ENCODE measurements at regions not wholly inside any gene's neighbourhood (a gene's known extent, or its start where the extent isn't known, plus 50 kb on each side); places are given as distances from the start of the nearest gene placed in this dataset.

DNA sequence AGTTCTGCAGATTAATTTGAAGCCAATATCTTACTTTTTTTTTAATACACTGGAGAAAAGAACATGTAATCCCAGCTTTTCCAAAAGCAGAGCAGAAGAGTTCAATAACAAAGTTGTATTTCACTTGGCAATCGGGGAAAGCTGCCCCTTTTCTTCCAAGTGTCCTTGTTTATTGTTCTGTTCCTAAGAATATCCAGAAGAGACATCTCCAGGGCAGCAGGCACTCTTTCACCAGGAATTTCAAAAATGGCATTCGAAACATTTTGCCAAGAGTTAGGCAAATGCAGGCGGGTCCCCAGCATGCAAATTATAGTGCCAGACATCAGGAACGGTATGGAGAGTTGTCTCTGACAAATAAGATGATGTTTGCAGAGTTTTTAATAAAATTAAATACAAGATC, 494.5 kb downstream of the BCOR start:
- Histone ChIP-seq H3K27me3 (ENCODE audit: control insufficient read depth, insufficient read depth, low read length) (no peaks in the 10 kb centered on the region; the same call in 1 of the 2 replicates), H3K4me1 (ENCODE audit: control insufficient read depth, insufficient read depth, low read length) (no peaks in the 10 kb centered on the region), H3K4me3 (ENCODE audit: low read depth, low read length) (no peak overlapping the region), H3K27ac (ENCODE audit: low read depth, low read length) (no peak overlapping the region), H3K9ac (ENCODE audit: low read depth, low read length) (no peak overlapping the region), H3K9me3 (ENCODE audit: control insufficient read depth, insufficient read depth, low read length) (peaks cover 6% of the 10 kb centered on the region), H3K36me3 (ENCODE audit: control insufficient read depth, insufficient read depth, low read length) (no peaks in the 10 kb centered on the region)

DNA sequence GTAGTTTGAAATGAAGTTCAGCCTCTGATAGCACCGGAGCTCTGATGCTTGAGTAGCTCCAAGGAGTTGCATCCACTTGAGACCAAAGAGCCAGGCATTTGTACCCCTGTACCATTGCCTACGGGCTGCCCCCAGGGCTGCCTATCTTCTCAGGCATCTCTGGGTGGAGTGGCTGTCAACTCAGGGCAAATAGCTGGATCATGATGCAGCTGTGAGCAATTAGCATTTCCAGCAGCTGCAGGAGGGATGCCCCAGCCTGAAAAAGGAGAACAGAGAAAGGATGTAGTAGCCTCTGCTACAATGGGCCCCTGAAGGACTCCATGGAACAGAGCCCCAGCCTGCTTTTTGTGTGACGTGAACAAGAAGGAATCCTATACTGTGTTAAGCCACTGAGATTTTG, 492.6 kb downstream of the BCOR start:
- no peaks in the 10 kb centered on the region for H3K4me1 ChIP-seq (ENCODE audit: control insufficient read depth, insufficient read depth, low read length)
- no peaks in the 10 kb centered on the region for H3K36me3 ChIP-seq (ENCODE audit: control insufficient read depth, insufficient read depth, low read length)
- no peak overlapping the region for H3K27ac ChIP-seq (ENCODE audit: low read depth, low read length)
- H3K9ac ChIP-seq (ENCODE audit: low read depth, low read length), result no peak overlapping the region
- H3K9me3 ChIP-seq (ENCODE audit: control insufficient read depth, insufficient read depth, low read length), result peaks cover 6% of the 10 kb centered on the region
- H3K4me3 ChIP-seq (ENCODE audit: low read depth, low read length), result no peak overlapping the region
- no peaks in the 10 kb centered on the region; the same call in 1 of the 2 replicates for H3K27me3 ChIP-seq (ENCODE audit: control insufficient read depth, insufficient read depth, low read length)

DNA sequence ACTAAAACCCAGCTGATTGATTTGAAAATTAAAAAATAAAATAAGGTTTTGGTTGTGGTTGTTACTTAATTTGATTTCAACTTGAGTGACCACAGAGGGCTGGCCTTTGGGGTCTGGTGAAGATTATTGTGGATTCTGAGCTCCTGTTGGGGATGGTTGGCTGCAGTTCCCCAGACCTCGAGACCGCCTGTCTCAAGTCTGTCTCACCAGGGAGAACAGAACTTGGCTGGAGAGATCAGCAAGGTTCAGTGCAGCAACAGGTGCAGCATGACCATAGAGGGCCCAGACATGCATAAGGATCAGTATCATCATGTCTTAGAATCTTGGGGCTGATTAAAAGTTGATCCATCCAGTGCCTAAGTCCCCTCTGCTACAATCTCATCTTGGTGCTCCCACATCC, 491.9 kb downstream of the BCOR start:
- Histone ChIP-seq H3K4me3 (ENCODE audit: low read depth, low read length) (no peak overlapping the region), H3K9me3 (ENCODE audit: control insufficient read depth, insufficient read depth, low read length) (peaks cover 6% of the 10 kb centered on the region), H3K27ac (ENCODE audit: low read depth, low read length) (no peak overlapping the region), H3K36me3 (ENCODE audit: control insufficient read depth, insufficient read depth, low read length) (no peaks in the 10 kb centered on the region), H3K4me1 (ENCODE audit: control insufficient read depth, insufficient read depth, low read length) (no peaks in the 10 kb centered on the region), H3K27me3 (ENCODE audit: control insufficient read depth, insufficient read depth, low read length) (no peaks in the 10 kb centered on the region; the same call in 1 of the 2 replicates), H3K9ac (ENCODE audit: low read depth, low read length) (no peak overlapping the region)

DNA sequence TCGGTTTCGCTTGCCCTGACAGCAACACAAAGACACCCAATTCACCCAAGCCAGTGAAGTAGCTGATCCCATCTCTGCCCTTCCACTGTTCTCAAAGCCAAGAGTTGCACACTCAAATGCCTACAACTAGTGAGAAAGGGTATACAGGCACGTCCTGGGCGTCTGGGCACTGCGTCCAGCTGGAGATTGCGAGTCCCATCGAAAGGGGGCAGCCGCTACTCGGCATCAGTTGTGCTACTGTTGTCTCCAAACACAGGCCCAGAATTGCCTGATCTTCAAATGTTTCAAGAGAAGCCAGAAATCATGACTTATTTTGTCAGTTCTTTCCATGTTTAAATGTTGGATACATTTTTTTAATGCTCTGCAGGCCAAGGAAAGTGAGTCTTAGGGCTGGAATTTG, 487.8 kb downstream of the BCOR start:
- Histone ChIP-seq H3K4me1 (ENCODE audit: control insufficient read depth, insufficient read depth, low read length) (peaks cover 7% of the 10 kb centered on the region; the same call in 1 of the 2 replicates), H3K9me3 (ENCODE audit: control insufficient read depth, insufficient read depth, low read length) (peaks cover 6% of the 10 kb centered on the region), H3K9ac (ENCODE audit: low read depth, low read length) (no peak overlapping the region), H3K4me3 (ENCODE audit: low read depth, low read length) (no peak overlapping the region), H3K36me3 (ENCODE audit: control insufficient read depth, insufficient read depth, low read length) (no peaks in the 10 kb centered on the region), H3K27me3 (ENCODE audit: control insufficient read depth, insufficient read depth, low read length) (0 out of 2 replicates have a peak, but pooled peaks cover 4% of the 10 kb centered on the region), H3K27ac (ENCODE audit: low read depth, low read length) (no peak overlapping the region)

DNA sequence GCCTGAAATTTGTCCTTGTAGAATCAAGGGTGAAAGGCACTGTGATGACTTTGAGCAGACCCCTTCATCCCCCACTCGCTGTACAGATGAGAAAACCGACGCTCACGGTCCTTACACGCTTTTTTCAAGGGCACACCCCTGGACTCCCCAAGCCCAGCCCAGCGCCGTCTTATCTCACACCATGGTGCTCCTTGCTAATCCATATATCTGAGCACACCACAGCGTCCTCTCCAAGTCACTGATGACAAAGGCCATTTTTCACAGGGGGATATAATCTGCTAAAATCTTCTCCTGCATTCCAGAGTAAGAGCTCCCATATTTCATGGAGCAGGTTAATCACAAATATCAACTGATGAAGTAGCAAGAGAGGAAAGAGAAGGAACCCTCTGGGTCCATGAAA, 486.3 kb downstream of the BCOR start:
- H3K9ac ChIP-seq (ENCODE audit: low read depth, low read length), result no peak overlapping the region
- H3K27me3 ChIP-seq (ENCODE audit: control insufficient read depth, insufficient read depth, low read length), result 0 out of 2 replicates have a peak, but pooled peaks cover 4% of the 10 kb centered on the region
- H3K27ac ChIP-seq (ENCODE audit: low read depth, low read length), result no peak overlapping the region
- H3K9me3 ChIP-seq (ENCODE audit: control insufficient read depth, insufficient read depth, low read length), result peaks cover 6% of the 10 kb centered on the region
- H3K4me3 ChIP-seq (ENCODE audit: low read depth, low read length), result no peak overlapping the region
- H3K36me3 ChIP-seq (ENCODE audit: control insufficient read depth, insufficient read depth, low read length), result no peaks in the 10 kb centered on the region
- peaks cover 8% of the 10 kb centered on the region; the same call in 1 of the 2 replicates for H3K4me1 ChIP-seq (ENCODE audit: control insufficient read depth, insufficient read depth, low read length)

DNA sequence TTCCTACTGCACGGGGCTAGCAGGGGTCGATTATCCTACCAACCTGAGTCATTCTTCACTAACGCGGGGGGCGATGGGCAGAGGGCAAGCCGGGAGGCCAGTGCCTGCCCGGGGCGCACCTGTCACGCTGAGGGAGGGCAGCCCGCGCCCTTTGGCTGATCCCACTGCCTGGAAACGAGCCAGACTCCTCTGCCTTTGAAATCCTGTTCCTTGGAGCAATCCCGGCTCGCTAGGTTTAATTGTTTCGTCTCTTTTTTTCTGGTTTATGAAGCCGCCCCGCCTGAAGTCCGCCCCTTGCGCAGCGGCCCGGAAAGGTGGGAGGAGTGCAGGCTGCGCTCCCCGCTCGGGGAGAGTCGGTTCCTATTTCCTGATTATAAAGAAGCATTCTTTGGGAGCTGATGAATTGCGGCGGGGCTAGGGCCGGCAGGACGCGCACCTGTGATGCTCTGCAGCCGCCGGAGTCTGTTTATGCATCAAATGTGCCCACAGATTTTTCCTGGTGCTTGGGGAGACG, 484.2 kb downstream of the BCOR start:
- Histone ChIP-seq H3K4me3 (ENCODE audit: low read depth, low read length) (peak overlapping the region; percentile 60), H3K36me3 (ENCODE audit: control insufficient read depth, insufficient read depth, low read length) (no peaks in the 10 kb centered on the region), H3K27ac (ENCODE audit: low read depth, low read length) (peak overlapping the region; percentile 71), H3K27me3 (ENCODE audit: control insufficient read depth, insufficient read depth, low read length) (0 out of 2 replicates have a peak, but pooled peaks cover 4% of the 10 kb centered on the region), H3K9ac (ENCODE audit: low read depth, low read length) (peak overlapping the region; percentile 57), H3K4me1 (ENCODE audit: control insufficient read depth, insufficient read depth, low read length) (peaks cover 8% of the 10 kb centered on the region; the same call in 1 of the 2 replicates), H3K9me3 (ENCODE audit: control insufficient read depth, insufficient read depth, low read length) (0 out of 2 replicates have a peak, but pooled peaks cover 3% of the 10 kb centered on the region)

DNA sequence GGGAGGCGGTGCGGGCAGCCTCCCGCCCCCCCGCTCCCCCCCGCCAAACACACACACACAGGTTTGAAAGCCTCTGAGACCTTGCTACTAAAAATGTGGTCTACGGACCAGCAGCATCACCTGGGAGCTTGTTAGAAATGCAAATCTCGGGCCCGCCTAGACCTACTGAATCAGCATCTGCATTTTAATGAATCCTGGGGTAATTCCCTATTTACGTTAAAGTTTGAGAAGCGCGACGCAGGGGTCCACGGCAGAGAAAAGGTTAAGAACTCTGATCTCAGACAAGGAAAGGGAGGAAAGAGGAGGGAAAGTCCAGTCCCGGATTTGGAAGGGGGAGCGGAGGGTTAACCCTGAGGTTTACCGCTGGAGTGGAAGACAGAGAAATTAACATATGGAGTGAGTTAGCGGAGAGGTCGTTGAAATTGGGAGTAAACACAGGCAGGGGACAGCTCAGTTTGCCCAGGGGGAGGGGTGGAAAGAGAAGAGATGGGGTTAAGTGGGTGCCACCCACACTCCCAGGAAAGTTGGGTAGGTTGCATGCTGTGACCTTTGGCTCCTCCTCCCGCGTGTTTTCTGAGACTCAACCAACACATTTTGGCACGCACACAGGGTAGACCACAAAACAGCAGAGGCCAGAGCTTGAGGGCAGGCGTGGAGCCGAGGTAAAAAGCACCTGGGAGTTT, 483.6 kb downstream of the BCOR start:
- Histone ChIP-seq H3K4me3 (ENCODE audit: low read depth, low read length) (peak overlapping the region; percentile 60), H3K27me3 (ENCODE audit: control insufficient read depth, insufficient read depth, low read length) (0 out of 2 replicates have a peak, but pooled peaks cover 4% of the 10 kb centered on the region), H3K9me3 (ENCODE audit: control insufficient read depth, insufficient read depth, low read length) (0 out of 2 replicates have a peak, but pooled peaks cover 6% of the 10 kb centered on the region), H3K4me1 (ENCODE audit: control insufficient read depth, insufficient read depth, low read length) (peaks cover 8% of the 10 kb centered on the region; the same call in 1 of the 2 replicates), H3K36me3 (ENCODE audit: control insufficient read depth, insufficient read depth, low read length) (no peaks in the 10 kb centered on the region), H3K27ac (ENCODE audit: low read depth, low read length) (peak overlapping the region; percentile 71), H3K9ac (ENCODE audit: low read depth, low read length) (peak overlapping the region; percentile 57)

DNA sequence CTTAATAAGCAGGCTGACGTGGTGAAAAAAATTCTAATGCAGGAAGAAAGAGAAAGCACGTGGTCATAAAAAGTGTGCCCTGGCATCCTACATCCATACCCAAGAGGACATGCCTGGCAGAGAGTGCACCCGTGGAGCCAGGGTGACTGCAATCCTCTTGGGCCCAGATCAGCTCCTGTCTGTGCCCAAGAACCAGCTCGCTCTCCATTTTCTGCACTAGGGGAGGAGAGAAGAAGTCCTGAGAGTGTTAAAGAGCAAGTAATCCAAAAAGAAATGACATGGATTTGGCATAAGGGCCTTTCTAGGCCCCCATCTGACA, 483.1 kb downstream of the BCOR start:
- no peaks in the 10 kb centered on the region for H3K36me3 ChIP-seq (ENCODE audit: control insufficient read depth, insufficient read depth, low read length)
- H3K9me3 ChIP-seq (ENCODE audit: control insufficient read depth, insufficient read depth, low read length), result 0 out of 2 replicates have a peak, but pooled peaks cover 6% of the 10 kb centered on the region
- H3K27ac ChIP-seq (ENCODE audit: low read depth, low read length), result peak overlapping the region; percentile 53
- H3K4me1 ChIP-seq (ENCODE audit: control insufficient read depth, insufficient read depth, low read length), result peaks cover 8% of the 10 kb centered on the region; the same call in 1 of the 2 replicates
- 0 out of 2 replicates have a peak, but pooled peaks cover 4% of the 10 kb centered on the region for H3K27me3 ChIP-seq (ENCODE audit: control insufficient read depth, insufficient read depth, low read length)
- H3K9ac ChIP-seq (ENCODE audit: low read depth, low read length), result peak overlapping the region; percentile 53
- H3K4me3 ChIP-seq (ENCODE audit: low read depth, low read length), result peak overlapping the region; percentile 60

DNA sequence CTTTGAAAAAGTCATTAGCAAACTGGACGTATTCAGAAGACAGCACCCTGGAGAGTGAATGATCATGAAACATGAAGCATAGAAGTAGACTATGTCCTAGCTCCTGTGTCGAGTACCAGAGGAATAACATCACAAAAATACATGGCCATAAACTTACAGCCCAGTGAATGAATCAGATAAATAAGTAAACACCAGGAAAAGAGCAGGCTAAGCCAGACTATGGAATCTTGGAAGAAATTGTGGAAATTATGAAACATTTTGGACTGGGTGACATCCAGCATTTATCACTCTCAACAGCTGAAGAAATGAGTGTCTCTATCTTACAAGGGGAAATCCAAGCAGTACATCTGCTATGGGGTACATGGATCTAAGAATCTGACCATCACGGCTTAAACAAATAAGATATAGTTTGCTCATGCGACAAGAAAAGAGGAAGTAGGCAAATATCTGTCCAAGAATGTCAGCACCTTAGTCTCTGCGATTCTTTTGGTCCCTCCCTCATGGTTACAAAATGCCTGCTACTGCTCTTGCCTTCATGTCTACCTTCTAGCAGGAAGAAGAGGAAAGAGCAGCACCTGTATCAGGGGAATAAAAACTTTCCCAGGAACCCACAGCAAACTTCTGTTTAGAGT, 481.5 kb downstream of the BCOR start:
- H3K4me1 ChIP-seq (ENCODE audit: control insufficient read depth, insufficient read depth, low read length), result peaks cover 8% of the 10 kb centered on the region; the same call in 1 of the 2 replicates
- no peak overlapping the region for H3K27ac ChIP-seq (ENCODE audit: low read depth, low read length)
- no peak overlapping the region for H3K4me3 ChIP-seq (ENCODE audit: low read depth, low read length)
- peaks cover 11% of the 10 kb centered on the region; the same call in 1 of the 2 replicates for H3K9me3 ChIP-seq (ENCODE audit: control insufficient read depth, insufficient read depth, low read length)
- no peaks in the 10 kb centered on the region for H3K36me3 ChIP-seq (ENCODE audit: control insufficient read depth, insufficient read depth, low read length)
- no peak overlapping the region for H3K9ac ChIP-seq (ENCODE audit: low read depth, low read length)
- H3K27me3 ChIP-seq (ENCODE audit: control insufficient read depth, insufficient read depth, low read length), result 0 out of 2 replicates have a peak, but pooled peaks cover 4% of the 10 kb centered on the region

DNA sequence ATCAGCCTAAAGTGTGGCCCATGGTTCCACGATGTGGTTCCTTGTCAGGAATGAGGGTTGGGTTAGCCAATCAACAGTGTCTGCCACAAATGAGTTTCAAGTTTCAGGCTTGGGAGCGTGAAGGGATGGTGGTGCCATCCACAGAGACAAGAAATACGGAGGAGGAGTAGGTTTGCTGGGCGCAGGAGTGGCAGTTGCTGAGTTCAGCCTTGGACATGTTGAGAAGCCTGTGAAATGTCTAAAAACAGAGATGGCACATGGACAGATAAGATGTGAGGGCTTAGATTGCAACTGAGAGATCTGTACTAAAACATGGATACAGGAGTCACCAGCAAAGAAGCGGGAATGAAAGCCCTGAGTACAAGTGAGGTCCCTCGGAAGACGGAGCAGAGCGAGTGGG, 481.0 kb downstream of the BCOR start:
- H3K4me1 ChIP-seq (ENCODE audit: control insufficient read depth, insufficient read depth, low read length), result peaks cover 8% of the 10 kb centered on the region; the same call in 1 of the 2 replicates
- H3K36me3 ChIP-seq (ENCODE audit: control insufficient read depth, insufficient read depth, low read length), result no peaks in the 10 kb centered on the region
- H3K4me3 ChIP-seq (ENCODE audit: low read depth, low read length), result no peak overlapping the region
- no peak overlapping the region for H3K27ac ChIP-seq (ENCODE audit: low read depth, low read length)
- peaks cover 16% of the 10 kb centered on the region; the same call in 1 of the 2 replicates for H3K9me3 ChIP-seq (ENCODE audit: control insufficient read depth, insufficient read depth, low read length)
- H3K27me3 ChIP-seq (ENCODE audit: control insufficient read depth, insufficient read depth, low read length), result no peaks in the 10 kb centered on the region
- H3K9ac ChIP-seq (ENCODE audit: low read depth, low read length), result no peak overlapping the region

DNA sequence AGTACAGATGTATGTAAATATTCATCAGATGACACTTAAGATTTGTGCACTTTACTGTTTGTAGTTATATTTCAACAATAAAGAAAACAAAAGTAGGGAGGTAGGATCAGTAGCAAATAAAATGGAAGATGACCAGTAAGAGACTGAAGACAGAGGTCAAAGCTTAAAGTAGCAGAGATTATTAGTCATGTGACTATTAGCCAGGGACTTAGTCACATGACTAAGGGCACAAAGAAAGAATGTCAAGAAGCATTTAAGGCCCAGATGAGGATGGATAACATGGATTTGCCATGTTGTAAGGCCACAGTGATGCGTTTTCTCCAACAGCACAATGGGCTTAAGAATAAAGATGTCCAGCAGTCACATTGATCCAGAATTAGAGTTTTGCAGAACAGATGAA, 479.6 kb downstream of the BCOR start:
- H3K27me3 ChIP-seq (ENCODE audit: control insufficient read depth, insufficient read depth, low read length), result no peaks in the 10 kb centered on the region
- H3K27ac ChIP-seq (ENCODE audit: low read depth, low read length), result no peak overlapping the region
- peaks cover 8% of the 10 kb centered on the region; the same call in 1 of the 2 replicates for H3K4me1 ChIP-seq (ENCODE audit: control insufficient read depth, insufficient read depth, low read length)
- H3K36me3 ChIP-seq (ENCODE audit: control insufficient read depth, insufficient read depth, low read length), result no peaks in the 10 kb centered on the region
- H3K4me3 ChIP-seq (ENCODE audit: low read depth, low read length), result no peak overlapping the region
- H3K9ac ChIP-seq (ENCODE audit: low read depth, low read length), result no peak overlapping the region
- H3K9me3 ChIP-seq (ENCODE audit: control insufficient read depth, insufficient read depth, low read length), result peaks cover 23% of the 10 kb centered on the region; the same call in 1 of the 2 replicates
